GM12801 (cell line): ENCODE measurements at regions not wholly inside any gene's neighbourhood (a gene's known extent, or its start where the extent isn't known, plus 50 kb on each side); places are given as distances from the start of the nearest gene placed in this dataset.

Experiments used
- TF ChIP-seq, protein P1 (sequence below): IDR thresholded peaks from one replicate; pipeline ENCODE4 v1.5.1; 2011; ENCODE audit warnings: control low read depth; ENCODE audit not compliant: insufficient read length; ENCODE audit errors: extremely low read depth

DNA sequence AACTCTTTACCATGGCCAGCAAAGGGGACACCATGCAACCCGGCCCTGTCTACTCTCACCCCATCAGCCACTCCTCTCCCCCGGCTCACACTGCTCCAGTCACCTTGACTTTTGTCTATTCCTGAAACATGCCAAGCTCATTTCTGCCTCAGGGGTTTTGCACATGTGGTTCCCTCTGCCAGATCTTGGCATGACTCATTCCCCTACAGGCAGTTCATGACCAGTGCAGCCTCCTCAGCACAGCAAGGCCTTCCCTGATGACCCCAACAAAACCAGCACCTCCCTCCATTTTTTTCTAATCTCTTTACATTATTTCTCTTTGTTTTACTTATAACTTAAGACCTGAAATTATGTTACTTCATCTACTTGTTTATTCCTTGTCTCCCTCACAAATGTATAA, 58.6 kb upstream of the GJB5 start:
- TF ChIP-seq, protein P1, sequence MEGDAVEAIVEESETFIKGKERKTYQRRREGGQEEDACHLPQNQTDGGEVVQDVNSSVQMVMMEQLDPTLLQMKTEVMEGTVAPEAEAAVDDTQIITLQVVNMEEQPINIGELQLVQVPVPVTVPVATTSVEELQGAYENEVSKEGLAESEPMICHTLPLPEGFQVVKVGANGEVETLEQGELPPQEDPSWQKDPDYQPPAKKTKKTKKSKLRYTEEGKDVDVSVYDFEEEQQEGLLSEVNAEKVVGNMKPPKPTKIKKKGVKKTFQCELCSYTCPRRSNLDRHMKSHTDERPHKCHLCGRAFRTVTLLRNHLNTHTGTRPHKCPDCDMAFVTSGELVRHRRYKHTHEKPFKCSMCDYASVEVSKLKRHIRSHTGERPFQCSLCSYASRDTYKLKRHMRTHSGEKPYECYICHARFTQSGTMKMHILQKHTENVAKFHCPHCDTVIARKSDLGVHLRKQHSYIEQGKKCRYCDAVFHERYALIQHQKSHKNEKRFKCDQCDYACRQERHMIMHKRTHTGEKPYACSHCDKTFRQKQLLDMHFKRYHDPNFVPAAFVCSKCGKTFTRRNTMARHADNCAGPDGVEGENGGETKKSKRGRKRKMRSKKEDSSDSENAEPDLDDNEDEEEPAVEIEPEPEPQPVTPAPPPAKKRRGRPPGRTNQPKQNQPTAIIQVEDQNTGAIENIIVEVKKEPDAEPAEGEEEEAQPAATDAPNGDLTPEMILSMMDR = no peak

DNA sequence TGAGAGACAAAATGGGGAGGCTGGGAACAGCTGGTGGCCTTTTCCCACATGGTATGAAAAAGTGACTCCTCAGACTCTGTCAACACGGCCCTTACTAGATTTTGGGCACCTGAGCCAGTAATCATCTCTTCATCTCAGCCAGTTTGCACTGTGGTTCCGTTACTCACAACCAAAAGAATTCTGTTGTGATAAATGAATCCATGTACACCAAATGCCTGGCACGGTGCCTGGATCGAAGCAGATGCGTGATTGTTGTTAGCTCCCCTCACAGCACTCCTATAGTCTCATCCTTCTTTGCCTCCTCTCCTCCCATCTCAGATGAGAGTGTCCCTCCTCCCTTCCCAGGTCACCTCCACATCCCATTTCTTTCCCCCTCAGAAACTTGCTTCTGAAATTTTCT, 57.9 kb upstream of the GJB5 start:
- TF ChIP-seq, protein P1 = no peak

DNA sequence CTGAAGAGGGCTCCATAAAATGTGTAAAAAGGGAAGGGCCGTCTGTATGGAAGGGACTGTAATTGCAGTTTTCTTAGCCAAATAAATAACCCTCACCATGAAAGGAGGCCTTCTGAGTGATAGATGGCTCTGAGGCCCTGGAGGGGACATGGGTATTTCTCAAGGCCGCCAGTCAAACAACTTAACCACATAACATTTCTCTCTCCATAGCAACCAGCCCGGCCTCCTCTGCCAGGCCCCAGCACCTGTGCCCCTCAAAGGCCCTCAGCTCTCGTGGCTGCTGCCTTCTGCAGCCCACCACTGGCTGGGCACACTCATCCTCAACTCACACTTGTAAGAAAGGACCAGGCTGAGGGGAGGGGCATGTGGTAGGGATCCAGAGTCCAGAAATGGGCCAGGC, 57.0 kb upstream of the GJB5 start:
- TF ChIP-seq, protein P1 = no peak

DNA sequence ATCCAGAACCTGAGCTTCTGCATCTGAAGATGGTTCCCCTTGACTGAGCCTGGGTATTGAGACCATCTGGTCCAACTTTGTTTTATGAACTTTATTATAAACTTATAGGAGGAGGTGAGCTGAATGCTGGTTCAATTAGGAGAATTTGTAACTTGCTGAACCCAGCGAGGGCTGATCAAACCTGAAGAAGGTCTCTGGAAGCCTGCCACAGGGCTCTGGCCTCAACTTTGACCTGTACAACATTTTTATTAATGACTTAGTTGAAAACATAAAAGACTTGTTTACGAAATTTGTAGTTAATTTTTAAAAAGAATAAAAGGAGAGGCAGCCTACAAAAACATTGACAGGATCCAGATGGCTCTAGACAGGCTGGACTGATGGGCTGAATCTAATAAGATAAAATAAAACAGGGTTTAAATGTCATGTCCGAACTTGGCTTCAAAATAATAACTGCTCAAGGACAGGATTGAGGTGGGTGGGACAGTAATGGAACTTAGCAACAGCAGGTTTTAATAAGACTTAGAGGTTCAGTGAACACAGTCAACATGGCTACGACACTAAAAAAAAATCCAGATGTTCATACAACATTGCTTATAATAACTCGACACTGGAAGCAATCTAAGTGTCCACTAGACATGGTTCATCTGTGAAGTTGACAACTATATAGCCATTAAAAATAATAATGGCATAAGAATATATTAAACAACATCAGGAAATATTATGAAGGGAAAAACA, 53.4 kb upstream of the GJB5 start:
- TF ChIP-seq, protein P1 = no peak
